ENCODE measurements at regions not wholly inside any gene's neighbourhood (a gene's known extent, or its start where the extent isn't known, plus 50 kb on each side); places are given as distances from the start of the nearest gene placed in this dataset.

DNA sequence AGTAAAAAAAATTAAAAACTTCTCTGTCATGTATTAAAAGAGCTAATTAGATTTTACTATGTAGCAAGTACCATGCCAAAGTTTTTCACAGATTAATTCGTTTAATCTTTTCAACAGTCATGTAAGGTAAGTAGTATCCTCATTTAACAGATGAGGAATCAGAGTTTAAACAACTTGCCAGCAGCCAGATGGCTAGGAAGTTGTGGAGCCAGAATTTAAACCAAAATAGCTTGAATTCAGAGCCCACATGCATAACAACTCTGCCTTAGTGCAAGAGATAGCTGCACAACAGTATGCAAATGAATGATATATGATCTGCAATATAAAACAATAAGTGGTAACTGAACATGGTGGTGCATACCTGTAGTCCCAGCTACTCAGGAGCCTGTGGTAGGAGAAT lies 75.3 kb downstream of the NAP1L3 start:
- DNase-seq, result no peak

- DNase-seq, result no peak
Measured at GRCh38 chrX:93594780-93595179, 78.6 kb downstream of the NAP1L3 start.

GRCh38 chrX:93593966-93594365 lies 79.4 kb downstream of the NAP1L3 start:
- DNase-seq, result no peak

- DNase-seq, result peak in 1 of 51 donors; percentile 14
Measured at GRCh38 chrX:93591398-93591797, 82.0 kb downstream of the NAP1L3 start.

GRCh38 chrX:93585661-93586060 lies 87.7 kb downstream of the NAP1L3 start:
- no peak for DNase-seq

DNA sequence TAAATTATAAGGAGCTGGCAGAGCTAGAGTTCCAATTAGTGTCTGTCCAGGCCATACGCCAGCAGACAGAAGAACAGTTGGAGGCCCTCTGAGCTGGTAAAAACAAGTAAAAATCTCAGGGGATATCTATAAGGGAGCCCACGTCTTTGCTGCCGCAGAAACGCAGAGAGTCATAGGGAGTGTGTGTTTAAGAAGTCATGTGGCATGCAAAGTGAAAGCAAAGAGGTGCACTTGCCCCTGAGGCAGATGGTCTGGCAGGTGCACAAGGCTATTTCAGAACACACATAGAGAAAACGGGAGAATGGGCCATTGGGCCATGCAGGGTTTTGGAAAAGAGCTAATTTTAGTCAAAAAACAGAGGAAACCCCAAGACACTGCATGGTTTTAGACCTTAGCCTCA lies 92.7 kb downstream of the NAP1L3 start:
- no peak for DNase-seq

GRCh38 chrX:93538575-93538974 lies 134.8 kb downstream of the NAP1L3 start:
- DNase-seq, result no peak

DNA sequence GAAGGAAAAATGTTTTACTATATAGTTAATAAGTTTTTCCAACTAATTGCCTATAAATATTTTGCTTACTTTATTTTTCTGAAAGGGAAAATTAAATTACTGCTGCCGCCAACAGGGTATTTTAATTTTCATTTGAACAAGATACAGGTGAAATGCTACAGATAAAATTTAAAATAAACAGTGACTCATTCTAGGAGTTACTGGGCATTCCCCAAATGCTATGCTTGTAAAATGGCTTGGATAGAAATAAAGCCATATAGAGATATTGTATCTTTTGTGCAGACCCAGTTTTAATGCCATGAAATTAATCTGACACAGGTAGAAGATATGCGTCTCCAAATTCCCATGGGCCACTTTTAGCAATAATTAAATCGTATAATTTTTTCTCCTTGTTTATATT lies 144.5 kb downstream of the NAP1L3 start:
- no peak for DNase-seq

Data from hypothalamus (tissue), 51 donors.